Gastrocnemius medialis (tissue), 4 donors: ENCODE measurements at regions not wholly inside any gene's neighbourhood (a gene's known extent, or its start where the extent isn't known, plus 50 kb on each side); places are given as distances from the start of the nearest gene placed in this dataset.

ENCODE experiments used
- POLR2A ChIP-seq, 2 donors: fragments of 450-650 bp; IDR thresholded peaks; one replicate each; pipeline ENCODE4 v1.6.1; 2017; ENCODE audit warnings: antibody characterized with exemption in 2 of 2, mild to moderate bottlenecking in 2 of 2, moderate library complexity in 2 of 2
- TF ChIP-seq, protein P1 (sequence below), 5 experiments: fragments of 450-650 bp in 3 of 5; fragments of 200-600 bp in 2 of 5; sonication (generic) in 2 of 5; IDR thresholded peaks in 4 of 5; conservative IDR thresholded peaks in 1 of 5; 1 replicate in 4 of 5; 2 replicates in 1 of 5; pipeline ENCODE4 v1.5.1; 2016 to 2019; ENCODE audit warnings: antibody characterized with exemption in 5 of 5, mild to moderate bottlenecking in 3 of 5, moderate library complexity in 3 of 5

DNA sequence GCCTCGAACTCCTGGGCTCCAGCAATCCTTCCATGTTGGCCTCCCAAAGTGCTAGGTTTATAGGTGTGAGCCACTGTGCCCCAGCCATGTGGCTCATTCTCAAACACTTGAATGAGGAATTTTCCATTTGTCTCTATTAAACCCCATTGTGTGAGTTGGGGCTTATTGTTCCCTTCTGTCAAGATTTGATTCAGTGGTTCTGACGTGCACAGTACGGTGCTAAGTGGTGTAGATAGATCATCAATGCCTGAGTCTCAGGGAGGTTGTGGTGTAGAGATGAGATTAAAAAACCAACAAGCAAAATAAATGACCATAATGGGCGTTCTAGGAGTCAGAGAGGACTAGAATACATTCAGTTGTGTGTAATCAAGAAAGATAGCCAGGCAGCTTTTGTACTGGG, 335.6 kb downstream of the PRL start:
- TF ChIP-seq POLR2A (IDR thresholded peaks at IDR 0.05), result no peak
- TF ChIP-seq, protein P1, sequence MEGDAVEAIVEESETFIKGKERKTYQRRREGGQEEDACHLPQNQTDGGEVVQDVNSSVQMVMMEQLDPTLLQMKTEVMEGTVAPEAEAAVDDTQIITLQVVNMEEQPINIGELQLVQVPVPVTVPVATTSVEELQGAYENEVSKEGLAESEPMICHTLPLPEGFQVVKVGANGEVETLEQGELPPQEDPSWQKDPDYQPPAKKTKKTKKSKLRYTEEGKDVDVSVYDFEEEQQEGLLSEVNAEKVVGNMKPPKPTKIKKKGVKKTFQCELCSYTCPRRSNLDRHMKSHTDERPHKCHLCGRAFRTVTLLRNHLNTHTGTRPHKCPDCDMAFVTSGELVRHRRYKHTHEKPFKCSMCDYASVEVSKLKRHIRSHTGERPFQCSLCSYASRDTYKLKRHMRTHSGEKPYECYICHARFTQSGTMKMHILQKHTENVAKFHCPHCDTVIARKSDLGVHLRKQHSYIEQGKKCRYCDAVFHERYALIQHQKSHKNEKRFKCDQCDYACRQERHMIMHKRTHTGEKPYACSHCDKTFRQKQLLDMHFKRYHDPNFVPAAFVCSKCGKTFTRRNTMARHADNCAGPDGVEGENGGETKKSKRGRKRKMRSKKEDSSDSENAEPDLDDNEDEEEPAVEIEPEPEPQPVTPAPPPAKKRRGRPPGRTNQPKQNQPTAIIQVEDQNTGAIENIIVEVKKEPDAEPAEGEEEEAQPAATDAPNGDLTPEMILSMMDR (IDR thresholded peaks at IDR 0.05 in 4 of 5, conservative IDR thresholded peaks at IDR 0.05 in 1 of 5), result no peak
